IMR-90 (cell line): ENCODE measurements at regions not wholly inside any gene's neighbourhood (a gene's known extent, or its start where the extent isn't known, plus 50 kb on each side); places are given as distances from the start of the nearest gene placed in this dataset.

Source experiments
- ATAC-seq: fragments of 200-7000 bp; cut with Tn5 transposase; 2 replicates; pipeline ENCODE4 v1.9.1; 2020; ENCODE audit warnings: low read depth, mild to moderate bottlenecking, moderate library complexity
- BruUV-seq: library from RNA; stranded (reverse); fragments of 400-500 nt; replicated peaks from 2 replicates; lab custom pipeline; 2021; lab: Mats Ljungman, UMichigan
- CTCF ChIA-PET: fragments of 300-600 bp; formaldehyde crosslinking; extraction: SDS; loops from one replicate; lab custom pipeline; 2021; ENCODE audit warnings: antibody characterized with exemption; lab: Yijun Ruan, JAX
- POLR2A ChIA-PET: fragments of 300-600 bp; sonication (Branson Sonifier 250); formaldehyde crosslinking; loops from one replicate; lab custom pipeline; 2022; ENCODE audit warnings: antibody characterized with exemption; ENCODE audit not compliant: unreplicated experiment; lab: Charles Lee
- DNase-seq: peaks from one replicate; pipeline ENCODE4 v3.0.0; 2013
- H2AFZ ChIP-seq: replicated peaks from 2 replicates; pipeline ENCODE3; 2013; ENCODE audit warnings: low read length, mild to moderate bottlenecking; ENCODE audit not compliant: poor library complexity
- H2AK5ac ChIP-seq: 2 replicates; pipeline ENCODE4 v1.6.1; 2013; ENCODE audit warnings: low read depth, low read length, inconsistent platforms
- H2AK9ac ChIP-seq: replicated peaks from 2 replicates; pipeline ENCODE3; 2013; ENCODE audit warnings: mild to moderate bottlenecking, low read depth, low read length, moderate library complexity; ENCODE audit not compliant: poor library complexity
- H2BK120ac ChIP-seq: 2 replicates; pipeline ENCODE4 v1.6.1; 2013; ENCODE audit warnings: low read depth, low read length, inconsistent platforms
- H2BK15ac ChIP-seq: 3 replicates; pipeline ENCODE4 v1.6.1; 2013; ENCODE audit warnings: low read depth, low read length, inconsistent platforms
- H2BK20ac ChIP-seq: 2 replicates; pipeline ENCODE4 v1.6.1; 2013; ENCODE audit warnings: low read depth, mild to moderate bottlenecking, inconsistent platforms, low read length, moderate library complexity
- H2BK5ac ChIP-seq: 2 replicates; pipeline ENCODE4 v1.6.1; 2013; ENCODE audit warnings: mild to moderate bottlenecking, low read depth, low read length, inconsistent platforms; ENCODE audit not compliant: poor library complexity, severe bottlenecking
- H3K14ac ChIP-seq: replicated peaks from 2 replicates; pipeline ENCODE4 v1.6.1; 2013; ENCODE audit warnings: low read depth, low read length, inconsistent platforms
- H3K18ac ChIP-seq: 2 replicates; pipeline ENCODE4 v1.6.1; 2013; ENCODE audit warnings: low read depth, low read length, control low read depth
- H3K23ac ChIP-seq: 2 replicates; pipeline ENCODE4 v1.6.1; 2013; ENCODE audit warnings: low read depth, low read length, inconsistent platforms
- H3K27ac ChIP-seq: 2 replicates; pipeline ENCODE4 v1.5.1; 2013; ENCODE audit warnings: mild to moderate bottlenecking, control low read depth, low read length; ENCODE audit not compliant: insufficient read depth
- H3K27me3 ChIP-seq: 2 replicates; pipeline ENCODE4 v1.6.1; 2013; ENCODE audit warnings: low read length; ENCODE audit not compliant: control insufficient read depth, insufficient read depth
- H3K36me3 ChIP-seq: 2 replicates; pipeline ENCODE4 v1.6.1; 2013; ENCODE audit warnings: low read length, mixed read lengths; ENCODE audit not compliant: control insufficient read depth, insufficient read depth
- H3K4ac ChIP-seq: 2 replicates; pipeline ENCODE4 v1.6.1; 2013; ENCODE audit warnings: low read depth, low read length, inconsistent platforms
- H3K4me1 ChIP-seq: 2 replicates; pipeline ENCODE4 v1.6.1; 2013; ENCODE audit warnings: low read length, mixed read lengths; ENCODE audit not compliant: control insufficient read depth, insufficient read depth
- H3K4me2 ChIP-seq: 2 replicates; pipeline ENCODE4 v1.6.1; 2013; ENCODE audit warnings: low read depth, mild to moderate bottlenecking, control low read depth, low read length, moderate library complexity
- H3K4me3 ChIP-seq: 2 replicates; pipeline ENCODE4 v1.5.1; 2013; ENCODE audit warnings: low read depth, mild to moderate bottlenecking, control low read depth, low read length, moderate library complexity; ENCODE audit not compliant: insufficient read depth
- H3K56ac ChIP-seq: 2 replicates; pipeline ENCODE4 v1.6.1; 2013; ENCODE audit warnings: low read length, inconsistent platforms; ENCODE audit not compliant: insufficient read depth; ENCODE audit errors: extremely low read depth
- H3K79me1 ChIP-seq, 2 experiments: 2 replicates each; pipeline ENCODE4 v1.6.1; 2013; ENCODE audit warnings: low read length in 2 of 2, inconsistent platforms in 1 of 2, low read depth in 1 of 2
- H3K9ac ChIP-seq: 2 replicates; pipeline ENCODE4 v1.6.1; 2013; ENCODE audit warnings: low read depth, low read length, control low read depth
- H3K9me1 ChIP-seq: 2 replicates; pipeline ENCODE4 v1.6.1; 2013; ENCODE audit warnings: low read length, inconsistent platforms; ENCODE audit not compliant: insufficient read depth
- H3K9me3 ChIP-seq: 2 replicates; pipeline ENCODE4 v1.6.1; 2013; ENCODE audit warnings: low read length; ENCODE audit not compliant: control insufficient read depth, insufficient read depth
- H4K20me1 ChIP-seq: 2 replicates; pipeline ENCODE4 v1.6.1; 2013; ENCODE audit warnings: low read length, inconsistent platforms; ENCODE audit not compliant: insufficient read depth
- H4K5ac ChIP-seq: 2 replicates; pipeline ENCODE4 v1.6.1; 2013; ENCODE audit warnings: mild to moderate bottlenecking, low read depth, low read length, control low read depth
- H4K8ac ChIP-seq, 2 experiments: 2 replicates each; pipeline ENCODE4 v1.6.1; 2013; ENCODE audit warnings: low read depth in 2 of 2, low read length in 2 of 2, control low read depth in 1 of 2, inconsistent platforms in 1 of 2
- H4K91ac ChIP-seq: 2 replicates; pipeline ENCODE4 v1.6.1; 2013; ENCODE audit warnings: low read depth, low read length, inconsistent platforms; ENCODE audit not compliant: insufficient read depth
- BHLHE40 ChIP-seq: fragments of 150-350 bp; IDR thresholded peaks from 2 replicates; pipeline ENCODE4 v1.6.1; 2016; ENCODE audit warnings: mild to moderate bottlenecking, low read depth, low read length
- CEBPB ChIP-seq: IDR thresholded peaks from 2 replicates; pipeline ENCODE4 v1.6.1; 2012; ENCODE audit warnings: low read depth, low read length, improper control_type of control experiment
- CHD1 ChIP-seq: IDR thresholded peaks from 2 replicates; pipeline ENCODE4 v1.6.1; 2012; ENCODE audit warnings: low read depth, low read length, improper control_type of control experiment
- FOS ChIP-seq: fragments of 150-350 bp; IDR thresholded peaks from 2 replicates; pipeline ENCODE4 v1.6.1; 2016; ENCODE audit warnings: low read depth, low read length
- MAFK ChIP-seq: IDR thresholded peaks from 2 replicates; pipeline ENCODE4 v1.6.1; 2012; ENCODE audit warnings: low read depth, low read length, improper control_type of control experiment
- MAZ ChIP-seq: IDR thresholded peaks from 2 replicates; pipeline ENCODE4 v1.6.1; 2012; ENCODE audit warnings: low read depth, mild to moderate bottlenecking, low read length, improper control_type of control experiment, moderate library complexity, borderline replicate concordance
- MXI1 ChIP-seq: IDR thresholded peaks from 2 replicates; pipeline ENCODE4 v1.6.1; 2012; ENCODE audit warnings: low read depth, mild to moderate bottlenecking, low read length, moderate library complexity, borderline replicate concordance
- NFE2L2 ChIP-seq: fragments of 150-350 bp; IDR thresholded peaks from 2 replicates; pipeline ENCODE4 v1.6.1; 2016; ENCODE audit warnings: low read depth, mild to moderate bottlenecking, low read length
- POLR2A ChIP-seq: IDR thresholded peaks from 2 replicates; pipeline ENCODE4 v1.6.1; 2012; ENCODE audit warnings: mild to moderate bottlenecking, low read depth, low read length
- RAD21 ChIP-seq: IDR thresholded peaks from 2 replicates; pipeline ENCODE4 v1.6.1; 2012; ENCODE audit warnings: low read length, improper control_type of control experiment
- RCOR1 ChIP-seq: IDR thresholded peaks from 2 replicates; pipeline ENCODE4 v1.6.1; 2012; ENCODE audit warnings: mild to moderate bottlenecking, low read length, improper control_type of control experiment; ENCODE audit not compliant: insufficient replicate concordance
- RFX5 ChIP-seq: IDR thresholded peaks from 2 replicates; pipeline ENCODE4 v1.8.0; 2012; ENCODE audit warnings: low read depth, mild to moderate bottlenecking, low read length, moderate library complexity
- SMC3 ChIP-seq: fragments of 150-350 bp; IDR thresholded peaks from 2 replicates; pipeline ENCODE4 v1.6.1; 2016; ENCODE audit warnings: low read depth, mild to moderate bottlenecking, antibody characterized with exemption, low read length, moderate library complexity
- USF2 ChIP-seq: fragments of 150-350 bp; IDR thresholded peaks from 2 replicates; pipeline ENCODE4 v1.6.1; 2017; ENCODE audit warnings: mild to moderate bottlenecking, antibody characterized with exemption, low read length, low read depth
- WGBS, 2 experiments: methylation state at CpG; one replicate each; pipeline versions ENCODE4 v1.1.5 to v1.1.7; 2013; ENCODE audit warnings: missing lambda C conversion rate in 2 of 2; ENCODE audit not compliant: insufficient read length in 1 of 2; ENCODE audit errors: extremely low coverage in 2 of 2; 5-methylcytosine and 5-hydroxymethylcytosine counted together
- dilution Hi-C: fragments of 300-500 bp; cut with HindIII; formaldehyde crosslinking; loops from one replicate; pipeline ENCODE4 v1.14.3; 2018; ENCODE audit warnings: low sequenced_read_pairs; ENCODE audit not compliant: unreplicated experiment
- in situ Hi-C: fragments of 300-500 bp; cut with MboI; formaldehyde crosslinking; loops from 3 replicates; pipeline ENCODE4 v1.14.3; 2019; ENCODE audit warnings: low sequenced_read_pairs, inconsistent platforms, mixed read lengths
- intact Hi-C: fragments of 100-400 bp; cut with micrococcal nuclease; formaldehyde crosslinking; loops from 2 replicates; pipeline ENCODE4 v1.10.0; 2022
- TF ChIP-seq, protein P1 (sequence below): conservative IDR thresholded peaks from 2 replicates; pipeline ENCODE4 v1.5.1; 2012; ENCODE audit warnings: mild to moderate bottlenecking, low read depth, low read length, improper control_type of control experiment
- TF ChIP-seq, protein P2 (sequence below): fragments of 150-350 bp; IDR thresholded peaks from 2 replicates; pipeline ENCODE4 v1.6.1; 2016; ENCODE audit warnings: low read depth, mild to moderate bottlenecking, low read length, moderate library complexity, borderline replicate concordance

GRCh38 chr4:17065821-17066220, 167.4 kb upstream of the LDB2 start:
- 0 out of 4 replicates have a peak, but pooled peaks cover 0 to 3% of the 10 kb centered on the region in 2 experiments for H3K79me1 ChIP-seq
- H3K4me2 ChIP-seq, result no peak overlapping the region
- no peak overlapping the region for H3K9ac ChIP-seq
- H4K5ac ChIP-seq, result peak overlapping the region; percentile 79
- no peak for TF ChIP-seq RCOR1
- TF ChIP-seq MAZ, result no peak
- TF ChIP-seq MXI1, result no peak
- no peak for TF ChIP-seq USF2
- TF ChIP-seq CHD1, result no peak
- no peak for TF ChIP-seq NFE2L2
- no peak for TF ChIP-seq RFX5
- TF ChIP-seq SMC3, result no peak
- TF ChIP-seq, protein P1, sequence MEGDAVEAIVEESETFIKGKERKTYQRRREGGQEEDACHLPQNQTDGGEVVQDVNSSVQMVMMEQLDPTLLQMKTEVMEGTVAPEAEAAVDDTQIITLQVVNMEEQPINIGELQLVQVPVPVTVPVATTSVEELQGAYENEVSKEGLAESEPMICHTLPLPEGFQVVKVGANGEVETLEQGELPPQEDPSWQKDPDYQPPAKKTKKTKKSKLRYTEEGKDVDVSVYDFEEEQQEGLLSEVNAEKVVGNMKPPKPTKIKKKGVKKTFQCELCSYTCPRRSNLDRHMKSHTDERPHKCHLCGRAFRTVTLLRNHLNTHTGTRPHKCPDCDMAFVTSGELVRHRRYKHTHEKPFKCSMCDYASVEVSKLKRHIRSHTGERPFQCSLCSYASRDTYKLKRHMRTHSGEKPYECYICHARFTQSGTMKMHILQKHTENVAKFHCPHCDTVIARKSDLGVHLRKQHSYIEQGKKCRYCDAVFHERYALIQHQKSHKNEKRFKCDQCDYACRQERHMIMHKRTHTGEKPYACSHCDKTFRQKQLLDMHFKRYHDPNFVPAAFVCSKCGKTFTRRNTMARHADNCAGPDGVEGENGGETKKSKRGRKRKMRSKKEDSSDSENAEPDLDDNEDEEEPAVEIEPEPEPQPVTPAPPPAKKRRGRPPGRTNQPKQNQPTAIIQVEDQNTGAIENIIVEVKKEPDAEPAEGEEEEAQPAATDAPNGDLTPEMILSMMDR, result no peak
- TF ChIP-seq FOS, result no peak
- TF ChIP-seq, protein P2, sequence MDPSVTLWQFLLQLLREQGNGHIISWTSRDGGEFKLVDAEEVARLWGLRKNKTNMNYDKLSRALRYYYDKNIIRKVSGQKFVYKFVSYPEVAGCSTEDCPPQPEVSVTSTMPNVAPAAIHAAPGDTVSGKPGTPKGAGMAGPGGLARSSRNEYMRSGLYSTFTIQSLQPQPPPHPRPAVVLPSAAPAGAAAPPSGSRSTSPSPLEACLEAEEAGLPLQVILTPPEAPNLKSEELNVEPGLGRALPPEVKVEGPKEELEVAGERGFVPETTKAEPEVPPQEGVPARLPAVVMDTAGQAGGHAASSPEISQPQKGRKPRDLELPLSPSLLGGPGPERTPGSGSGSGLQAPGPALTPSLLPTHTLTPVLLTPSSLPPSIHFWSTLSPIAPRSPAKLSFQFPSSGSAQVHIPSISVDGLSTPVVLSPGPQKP, result no peak
- no peak for TF ChIP-seq POLR2A
- no peak for TF ChIP-seq CEBPB
- no peak for TF ChIP-seq BHLHE40
- TF ChIP-seq RAD21, result no peak
- TF ChIP-seq MAFK, result no peak
- H3K4ac ChIP-seq, result peak overlapping the region; percentile 98
- H3K9me1 ChIP-seq, result peaks cover 24% of the 10 kb centered on the region
- H2BK15ac ChIP-seq, result peak overlapping the region; percentile 83; the same call in 2 of the 3 replicates
- H3K4me1 ChIP-seq, result peaks cover 30% of the 10 kb centered on the region
- peak overlapping the region; percentile 85 to 90 for H4K8ac ChIP-seq
- DNase-seq (no peak), ATAC-seq (no peak)
- dilution Hi-C loops, result no loop called here
- peak overlapping the region; percentile 64; the same call in 1 of the 2 replicates for H3K27ac ChIP-seq
- no peak overlapping the region for H2AK9ac ChIP-seq
- H3K4me3 ChIP-seq, result no peak overlapping the region
- H2BK120ac ChIP-seq, result peak overlapping the region; percentile 100
- H3K14ac ChIP-seq, result peak overlapping the region; percentile 86
- WGBS, 2 experiments, result no CpG with 5 or more reads among the region's 2 CpGs
- peak overlapping the region; percentile 97 for H2BK5ac ChIP-seq
- in situ Hi-C loops, result no loop called here
- POLR2A ChIA-PET, result no interaction called here
- H3K27me3 ChIP-seq, result no peaks in the 10 kb centered on the region
- CTCF ChIA-PET, result interaction anchor here (1.3 to 1.8 kb wide), 2 partner anchors 46 to 259 kb away, joined by 3 to 5 read pairs; no protein-coding TSS in a partner anchor
- intact Hi-C loops, result no loop called here
- H4K91ac ChIP-seq, result peak overlapping the region; percentile 89
- peak overlapping the region; percentile 92 for H3K23ac ChIP-seq
- no peak overlapping the region for H2AFZ ChIP-seq
- no peaks in the 10 kb centered on the region for H3K36me3 ChIP-seq
- H3K9me3 ChIP-seq, result peaks cover 3% of the 10 kb centered on the region; the same call in 1 of the 2 replicates
- no TSS peak for BruUV-seq
- peak overlapping the region; percentile 88 for H2AK5ac ChIP-seq
- peak overlapping the region; percentile 90; the same call in 1 of the 2 replicates for H3K56ac ChIP-seq
- H4K20me1 ChIP-seq, result no peaks in the 10 kb centered on the region
- H3K18ac ChIP-seq, result peak overlapping the region; percentile 93
- H2BK20ac ChIP-seq, result peak overlapping the region; percentile 86
